SK-N-MC (cell line): ENCODE measurements at regions not wholly inside any gene's neighbourhood (a gene's known extent, or its start where the extent isn't known, plus 50 kb on each side); places are given as distances from the start of the nearest gene placed in this dataset.

Experiments
- DNase-seq: peaks from one replicate; pipeline ENCODE4 v3.0.0-alpha.2; 2011; ENCODE audit warnings: low read depth, low spot score
- H3K27ac ChIP-seq: fragments of 200-600 bp; sonication (generic); 2 replicates; pipeline ENCODE4 v1.5.1; 2016; ENCODE audit warnings: mixed run types
- H3K36me3 ChIP-seq: fragments of 200-600 bp; sonication (generic); 2 replicates; pipeline ENCODE4 v1.6.1; 2017; ENCODE audit warnings: antibody characterized with exemption, low read length, mixed read lengths; ENCODE audit not compliant: insufficient read depth
- H3K4me3 ChIP-seq: fragments of 200-600 bp; sonication (generic); 2 replicates; pipeline ENCODE4 v1.5.1; 2016
- H3K9ac ChIP-seq: fragments of 200-600 bp; sonication (generic); 2 replicates; pipeline ENCODE4 v1.8.0; 2017; ENCODE audit warnings: mixed run types, mixed read lengths; ENCODE audit not compliant: insufficient read length
- H3K9me3 ChIP-seq: fragments of 200-600 bp; sonication (generic); 2 replicates; pipeline ENCODE4 v1.6.1; 2017; ENCODE audit warnings: low read depth, mild to moderate bottlenecking, antibody characterized with exemption, low read length, moderate library complexity, mixed read lengths
- EZH2 ChIP-seq: fragments of 200-600 bp; sonication (generic); IDR thresholded peaks from one replicate; pipeline ENCODE4 v1.6.1; 2017; ENCODE audit warnings: antibody characterized with exemption
- FOXP2 ChIP-seq: optimal IDR thresholded peaks from 2 replicates; pipeline ENCODE3; 2011; ENCODE audit warnings: mild to moderate bottlenecking, moderate library complexity; ENCODE audit not compliant: insufficient read depth; ENCODE audit errors: extremely low read length, control extremely low read depth
- POLR2AphosphoS5 ChIP-seq: IDR thresholded peaks from 2 replicates; pipeline ENCODE4 v1.6.1; 2012; ENCODE audit warnings: mild to moderate bottlenecking, low read depth, low read length, borderline replicate concordance

DNA sequence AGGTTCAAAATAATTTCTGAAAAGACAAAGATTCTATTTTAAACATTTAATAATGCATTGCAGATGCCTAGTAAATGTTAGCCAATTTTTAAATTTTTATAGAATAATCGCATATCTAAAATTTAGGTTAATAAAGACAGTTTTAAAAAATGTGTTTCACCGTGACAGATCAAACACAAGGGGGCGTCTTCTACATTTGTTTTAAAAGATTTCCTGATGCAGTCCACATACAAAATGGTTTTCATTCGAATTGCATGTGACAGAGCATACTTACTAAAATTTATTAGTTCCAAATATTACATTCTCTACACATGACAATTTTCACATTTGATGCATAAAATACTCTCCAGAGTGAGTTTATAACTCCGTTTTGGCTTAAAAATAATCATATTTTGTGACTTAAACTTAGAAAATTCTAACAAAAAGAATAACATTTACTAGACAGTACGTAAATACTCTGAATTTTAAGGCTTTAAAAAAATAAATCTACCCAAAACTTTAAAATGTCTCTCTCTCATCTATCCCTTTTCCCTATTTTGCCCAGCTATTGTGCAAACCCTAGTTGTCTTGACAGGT, 75.5 kb downstream of the ADAMTS1 start:
- Histone ChIP-seq H3K9ac (peak overlapping the region; percentile 61), H3K36me3 (no peaks in the 10 kb centered on the region), H3K27ac (peak overlapping the region; percentile 56), H3K9me3 (no peaks in the 10 kb centered on the region), H3K4me3 (no peak overlapping the region)
- DNase-seq = peak; percentile 30
- TF ChIP-seq FOXP2 (no peak), POLR2AphosphoS5 (no peak), EZH2 (no peak)

DNA sequence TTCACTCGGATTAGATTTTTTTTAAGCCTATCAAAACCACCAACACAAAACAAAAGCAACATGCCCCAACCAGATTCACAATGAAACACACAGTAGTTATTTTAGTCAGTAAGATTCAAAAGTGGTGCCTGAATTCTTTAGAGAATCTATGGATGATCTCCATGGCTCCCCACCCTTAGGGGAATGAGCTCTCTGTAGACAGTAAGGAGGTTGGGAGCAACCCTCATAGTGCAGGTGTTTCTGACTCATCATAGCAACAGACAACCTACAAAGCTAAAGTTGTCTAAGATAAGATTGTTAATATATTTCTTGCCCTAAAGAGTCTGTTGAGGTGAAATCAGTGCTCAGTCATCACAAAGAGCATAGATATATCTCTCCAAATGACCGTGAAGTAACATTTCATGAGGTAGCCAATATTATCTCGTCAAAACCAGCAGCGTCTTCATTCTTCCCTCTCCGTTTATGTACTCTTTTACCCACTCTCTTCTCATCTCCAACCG, 78.3 kb downstream of the ADAMTS1 start:
- DNase-seq = no peak
- Histone ChIP-seq H3K36me3 (no peaks in the 10 kb centered on the region), H3K9ac (no peak overlapping the region), H3K27ac (no peak overlapping the region), H3K4me3 (no peak overlapping the region), H3K9me3 (no peaks in the 10 kb centered on the region)
- TF ChIP-seq EZH2 (no peak), FOXP2 (no peak), POLR2AphosphoS5 (no peak)

DNA sequence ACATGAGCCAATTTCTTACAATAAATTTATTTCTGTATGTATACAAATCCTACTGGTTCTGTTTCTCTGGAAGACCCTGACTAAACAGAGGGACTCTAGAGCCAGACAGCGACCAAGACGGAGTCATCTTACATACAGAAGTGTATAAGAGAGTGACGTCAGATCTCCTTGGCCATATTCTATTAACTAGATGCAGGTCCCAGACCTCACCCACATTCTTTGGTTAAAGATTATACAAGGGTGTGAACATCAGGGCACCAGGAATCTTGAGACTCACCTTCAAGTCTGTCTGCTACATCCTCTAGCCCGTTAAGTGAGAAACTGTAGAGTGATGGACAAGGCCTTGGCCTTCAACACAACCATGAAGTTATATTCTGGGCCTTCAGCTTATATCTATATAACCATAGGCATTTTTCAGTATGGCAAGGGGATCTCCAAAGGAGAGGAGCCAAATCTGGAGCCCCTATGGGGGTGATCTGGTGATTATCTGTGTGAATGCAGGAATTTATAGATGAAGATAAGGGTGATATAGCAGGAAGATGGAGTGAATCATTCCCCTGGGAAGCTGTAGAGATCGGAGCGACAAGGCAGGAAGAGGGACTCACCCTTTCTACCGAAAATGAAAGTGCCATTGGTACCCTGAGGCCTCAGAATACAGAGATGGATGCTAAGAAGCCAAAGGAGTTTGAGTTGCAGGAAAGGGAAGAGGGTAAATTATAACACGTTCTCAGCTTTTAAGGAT, 83.9 kb downstream of the ADAMTS1 start:
- Histone ChIP-seq H3K36me3 (no peaks in the 10 kb centered on the region), H3K4me3 (no peak overlapping the region), H3K27ac (no peak overlapping the region), H3K9me3 (no peaks in the 10 kb centered on the region), H3K9ac (no peak overlapping the region)
- TF ChIP-seq FOXP2 (no peak), EZH2 (no peak), POLR2AphosphoS5 (no peak)
- DNase-seq = no peak

DNA sequence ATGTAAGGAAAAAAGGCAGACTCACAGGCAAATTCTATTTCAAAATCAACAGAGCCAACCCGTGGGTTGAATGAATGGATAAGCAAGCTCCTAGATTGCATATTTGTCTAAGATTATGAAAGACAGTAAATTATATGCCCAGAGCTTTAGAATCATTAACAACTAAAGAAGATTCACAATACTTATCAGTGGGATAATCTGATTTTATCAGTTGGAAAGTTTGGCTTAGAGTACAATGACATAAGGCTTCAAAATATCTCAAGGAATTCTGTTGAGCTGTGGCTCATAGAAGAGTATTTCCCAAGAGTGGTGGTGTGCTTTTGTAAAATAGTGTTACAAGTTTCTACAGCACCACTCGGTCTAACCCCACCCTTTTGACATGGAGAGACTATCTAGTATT, 85.5 kb downstream of the ADAMTS1 start:
- H3K4me3 ChIP-seq = no peak overlapping the region
- H3K9me3 ChIP-seq = no peaks in the 10 kb centered on the region
- no peak for DNase-seq
- no peak overlapping the region for H3K27ac ChIP-seq
- no peak overlapping the region for H3K9ac ChIP-seq
- no peaks in the 10 kb centered on the region for H3K36me3 ChIP-seq
- TF ChIP-seq FOXP2 (no peak), POLR2AphosphoS5 (no peak), EZH2 (no peak)

DNA sequence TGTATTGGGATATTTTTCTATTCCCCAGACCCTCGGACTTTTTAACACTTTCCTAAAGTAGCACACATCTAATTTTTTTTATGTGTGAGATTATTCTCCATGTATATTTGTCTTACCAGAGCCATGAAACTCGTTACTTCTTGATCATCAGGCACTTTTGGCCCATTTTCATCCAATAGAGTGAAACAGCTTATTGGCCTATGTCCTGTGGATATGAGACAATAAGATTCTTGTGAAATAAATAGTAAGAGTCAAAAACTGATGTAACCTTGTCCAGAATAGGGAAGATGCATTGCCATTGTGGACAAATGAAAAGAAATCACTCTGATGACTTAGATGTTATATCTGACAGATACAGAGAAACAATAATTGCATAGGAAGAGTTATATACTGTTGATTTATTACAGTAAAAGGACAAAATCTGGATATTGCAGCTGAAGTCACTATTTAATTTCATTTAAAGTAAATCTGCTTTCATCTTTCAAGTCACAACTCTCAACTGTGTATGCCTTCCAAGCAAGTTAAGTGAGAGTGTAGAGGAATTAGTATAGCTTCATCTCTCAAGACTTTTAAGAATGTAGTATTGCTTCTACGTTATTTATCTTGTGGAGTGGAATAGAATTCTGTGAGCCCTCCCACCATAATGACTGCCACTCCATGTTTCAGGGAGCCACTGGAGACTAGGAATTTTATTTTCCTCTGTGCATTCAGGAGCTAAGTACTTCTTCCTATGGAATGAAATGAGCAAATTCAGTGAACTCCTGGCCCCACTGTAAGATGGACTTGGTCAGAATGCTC, 86.9 kb downstream of the ADAMTS1 start:
- no peak overlapping the region for H3K4me3 ChIP-seq
- TF ChIP-seq EZH2 (no peak), FOXP2 (no peak), POLR2AphosphoS5 (no peak)
- no peak for DNase-seq
- H3K9ac ChIP-seq = no peak overlapping the region
- H3K27ac ChIP-seq = no peak overlapping the region
- no peaks in the 10 kb centered on the region for H3K36me3 ChIP-seq
- H3K9me3 ChIP-seq = no peaks in the 10 kb centered on the region

DNA sequence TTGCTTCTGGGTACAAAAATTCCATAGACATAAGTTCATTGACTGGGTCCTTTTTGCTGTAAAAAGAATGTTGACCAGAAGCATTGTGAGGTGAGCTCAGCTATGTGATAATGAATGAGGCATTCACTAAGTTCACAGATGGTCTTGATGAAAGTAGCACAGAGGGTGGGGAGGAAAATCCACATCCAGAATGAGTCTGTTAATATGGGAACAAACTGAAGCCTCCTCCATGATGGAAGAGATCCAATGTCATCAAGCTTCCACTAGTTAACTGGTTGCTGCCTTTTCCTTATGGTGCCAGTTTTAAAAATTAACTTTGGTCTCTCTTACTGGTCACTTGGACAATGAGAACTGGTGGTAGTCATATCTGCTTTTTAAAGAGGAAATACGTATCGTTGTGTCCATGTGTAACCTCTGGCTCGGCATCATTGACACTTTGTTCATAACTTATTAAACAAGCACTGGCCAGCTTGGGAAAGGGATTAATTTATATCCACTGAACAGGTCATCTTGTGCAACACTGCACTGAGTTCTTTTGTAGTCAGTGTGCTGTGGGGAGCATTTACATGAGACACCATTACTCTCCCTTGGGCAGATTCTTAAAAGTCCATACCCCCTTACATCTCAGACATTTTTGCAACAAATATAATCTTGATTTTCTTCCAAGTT, 88.6 kb downstream of the ADAMTS1 start:
- TF ChIP-seq POLR2AphosphoS5 (no peak), EZH2 (no peak), FOXP2 (no peak)
- no peak for DNase-seq
- H3K9ac ChIP-seq = no peak overlapping the region
- no peak overlapping the region for H3K27ac ChIP-seq
- H3K4me3 ChIP-seq = no peak overlapping the region
- no peaks in the 10 kb centered on the region for H3K36me3 ChIP-seq
- no peaks in the 10 kb centered on the region for H3K9me3 ChIP-seq

DNA sequence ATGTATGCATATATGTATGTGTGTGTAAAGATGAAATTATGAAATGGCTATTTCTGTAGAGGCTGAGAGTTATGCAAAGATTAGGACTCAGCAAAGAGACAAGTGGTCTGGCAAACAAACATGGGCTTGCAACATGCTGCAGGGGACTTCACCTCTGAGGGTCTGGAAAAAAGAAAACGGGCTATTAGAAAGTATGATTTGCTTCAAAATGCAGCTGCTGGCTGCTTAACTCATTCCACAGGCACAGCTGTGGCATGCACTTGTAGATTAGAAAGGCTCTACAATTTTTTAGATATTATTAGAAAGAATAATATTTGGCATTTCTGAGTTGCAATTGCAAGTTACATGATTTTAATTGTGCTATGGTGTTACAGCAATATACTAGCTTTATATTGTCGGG, 90.4 kb downstream of the ADAMTS1 start:
- Histone ChIP-seq H3K9me3 (no peaks in the 10 kb centered on the region), H3K36me3 (no peaks in the 10 kb centered on the region), H3K4me3 (no peak overlapping the region), H3K9ac (no peak overlapping the region), H3K27ac (no peak overlapping the region)
- no peak for DNase-seq
- no peak for TF ChIP-seq FOXP2

DNA sequence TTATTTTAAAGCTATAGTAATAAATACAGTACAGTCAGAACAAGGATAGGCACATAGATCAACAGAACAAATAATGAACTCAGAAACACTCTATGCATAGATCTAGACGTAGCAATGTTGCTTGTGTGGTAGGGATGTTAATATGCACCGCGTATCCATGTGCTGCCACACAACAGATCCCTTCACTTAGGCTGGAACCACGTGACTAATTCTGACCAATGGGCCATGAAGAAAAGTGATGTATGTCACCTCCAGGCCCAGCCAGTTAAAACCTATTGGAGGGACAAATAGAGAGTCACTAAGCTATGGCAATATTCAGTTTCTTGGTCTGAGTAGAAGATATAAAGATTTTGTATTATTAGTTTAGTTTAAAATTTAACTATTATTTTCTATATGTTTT, 91.4 kb downstream of the ADAMTS1 start:
- DNase-seq = no peak

More for the DNA sequence above, 91.4 kb downstream of the ADAMTS1 start:
- H3K9me3 ChIP-seq = no peaks in the 10 kb centered on the region
- TF ChIP-seq POLR2AphosphoS5 = no peak
- TF ChIP-seq EZH2 = no peak
- no peak for TF ChIP-seq FOXP2
- H3K4me3 ChIP-seq = no peak overlapping the region
- no peaks in the 10 kb centered on the region for H3K36me3 ChIP-seq
- H3K27ac ChIP-seq = no peak overlapping the region
- H3K9ac ChIP-seq = no peak overlapping the region
